ENCODE measurements at regions not wholly inside any gene's neighbourhood (a gene's known extent, or its start where the extent isn't known, plus 50 kb on each side); places are given as distances from the start of the nearest gene placed in this dataset.
"Not testable (repeated sequence)": the region's sequence is repeated elsewhere in the genome, so short reads cannot be mapped to it uniquely, and the experiment has no call there.

GRCh38 chr2:122244598-122245229 is 489.3 kb downstream of the TSN start:
- DNase-seq = no peak

DNA sequence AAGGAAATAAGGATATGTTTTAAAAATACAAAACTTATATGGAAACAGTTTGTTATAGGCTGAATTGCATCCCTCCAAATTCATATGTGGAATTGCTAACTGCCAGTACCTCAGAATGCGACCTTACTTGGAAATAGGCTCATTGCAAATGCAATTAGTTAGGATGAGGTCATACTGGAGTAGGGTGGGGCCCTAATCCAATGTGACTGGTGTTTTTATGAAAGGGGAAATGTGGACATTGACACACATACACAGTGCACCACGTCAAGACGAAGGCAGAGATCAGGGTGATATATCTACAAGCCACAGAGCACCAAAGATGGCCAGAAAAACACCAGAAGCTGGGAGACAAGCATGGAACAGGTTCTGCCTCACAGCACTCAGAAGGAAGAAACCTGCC is 494.2 kb downstream of the TSN start:
- DNase-seq = no peak

DNA sequence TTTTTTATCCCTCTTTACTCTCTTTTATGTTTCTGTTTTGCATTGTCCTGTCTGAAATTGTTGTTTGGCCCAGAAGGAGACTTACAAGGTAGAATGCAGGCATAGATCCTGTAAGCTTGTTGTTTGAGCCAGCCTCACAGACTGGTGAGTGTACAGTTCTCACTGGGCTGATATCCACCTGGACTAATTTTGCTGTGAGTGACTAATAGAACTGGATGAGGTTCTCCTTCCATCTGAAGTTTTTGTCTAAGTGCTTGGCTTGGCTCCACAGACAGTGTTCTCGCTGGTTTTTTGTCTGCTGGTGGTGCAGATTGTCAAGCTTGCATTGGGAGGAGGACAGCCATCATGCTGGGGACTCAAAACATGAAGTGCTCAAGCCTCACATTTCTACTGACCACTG is 495.7 kb downstream of the TSN start:
- no peak for DNase-seq

GRCh38 chr2:122251566-122251965 is 496.1 kb downstream of the TSN start:
- DNase-seq = no peak

DNA sequence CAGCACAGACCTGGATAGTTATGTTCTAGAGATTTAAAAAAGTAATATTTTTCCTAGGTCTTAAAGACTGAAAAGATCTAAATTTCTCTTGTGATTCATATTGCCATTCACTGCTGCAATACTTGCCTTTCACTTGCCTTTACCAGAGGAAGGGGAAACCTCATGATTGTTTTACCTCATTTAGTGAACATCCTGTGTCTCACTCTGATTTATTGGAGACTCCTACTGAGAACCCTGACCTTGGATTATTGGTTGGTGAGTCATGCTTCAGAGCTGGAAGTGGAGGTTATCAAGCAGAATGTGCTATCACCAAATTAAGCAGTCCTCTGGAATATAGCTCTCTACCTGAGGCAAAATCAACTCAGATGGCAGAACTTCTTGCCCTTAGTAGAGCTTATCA is 500.5 kb downstream of the TSN start:
- DNase-seq = no peak

GRCh38 chr2:122261911-122262310 is 506.5 kb downstream of the TSN start:
- no peak for DNase-seq

DNA sequence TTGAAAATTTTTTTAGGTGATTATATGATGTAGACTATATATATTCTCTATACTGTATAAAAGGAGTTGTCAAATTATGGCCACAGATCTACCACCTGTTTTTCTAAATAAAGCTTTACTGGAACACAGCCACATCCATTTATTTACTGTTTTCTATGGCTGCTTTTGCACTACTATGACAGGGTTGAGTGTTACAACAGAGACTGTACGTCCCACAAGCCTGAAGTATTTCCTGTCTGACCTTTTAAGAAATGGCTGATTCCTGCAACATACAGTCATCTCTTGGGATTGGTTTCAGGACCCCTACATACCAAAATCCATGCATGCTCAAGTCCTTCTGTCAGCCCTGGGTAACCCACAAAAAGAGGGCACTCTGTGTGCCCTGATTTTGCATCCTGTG is 508.3 kb downstream of the TSN start:
- no peak for DNase-seq

- no peak for DNase-seq
Observed at GRCh38 chr2:122266636-122267035, 511.2 kb downstream of the TSN start.

- DNase-seq = no peak
Observed at GRCh38 chr2:122267947-122268346, 512.5 kb downstream of the TSN start.

DNA sequence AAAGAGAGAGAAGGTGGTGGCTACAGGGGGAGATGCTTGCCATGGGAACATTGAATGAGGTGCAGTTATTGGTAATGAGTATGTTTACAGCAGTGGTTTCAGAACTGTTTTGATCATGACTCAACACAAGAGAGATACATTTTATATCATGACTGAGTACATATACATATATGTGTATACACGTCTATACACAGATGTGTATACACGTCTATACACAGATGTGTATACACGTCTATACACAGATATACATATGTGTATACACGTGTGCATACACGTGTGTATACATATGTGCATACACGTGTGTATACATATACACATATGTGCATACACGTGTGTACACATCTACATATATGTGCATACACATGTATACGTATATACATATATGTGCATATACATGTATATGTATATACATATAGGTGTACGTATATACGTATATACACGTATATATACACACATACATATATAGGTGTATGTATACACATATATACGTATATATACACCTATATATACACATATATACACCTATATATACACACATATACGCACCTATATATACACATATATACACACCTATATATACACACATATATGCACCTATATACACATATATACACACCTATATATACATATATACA is 518.5 kb downstream of the TSN start:
- DNase-seq = no peak

DNA sequence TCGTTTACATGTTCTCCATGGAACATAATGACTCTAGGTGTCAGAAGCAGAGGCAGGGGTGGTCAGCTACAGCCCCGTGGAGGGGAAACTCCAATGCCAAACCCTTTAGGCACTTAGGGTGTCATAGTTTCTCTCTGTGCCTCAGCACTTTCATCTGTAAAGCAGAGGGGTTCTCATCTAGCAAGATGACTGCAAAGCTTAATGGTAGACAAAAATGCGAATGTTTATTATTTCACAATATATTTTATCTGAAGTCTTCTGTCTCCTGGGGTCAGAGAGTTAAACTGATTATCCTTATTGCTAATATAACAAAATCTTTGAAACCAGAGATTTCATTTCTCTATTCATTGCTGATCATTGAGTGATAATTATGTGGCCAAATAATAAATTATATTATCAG is 522.5 kb downstream of the TSN start:
- DNase-seq = no peak

GRCh38 chr2:122300758-122301157 is 545.3 kb downstream of the TSN start:
- DNase-seq = no peak

GRCh38 chr2:122307763-122308162 is 552.3 kb downstream of the TSN start:
- DNase-seq = no peak

GRCh38 chr2:122315306-122315705 is 559.9 kb downstream of the TSN start:
- no peak for DNase-seq

DNA sequence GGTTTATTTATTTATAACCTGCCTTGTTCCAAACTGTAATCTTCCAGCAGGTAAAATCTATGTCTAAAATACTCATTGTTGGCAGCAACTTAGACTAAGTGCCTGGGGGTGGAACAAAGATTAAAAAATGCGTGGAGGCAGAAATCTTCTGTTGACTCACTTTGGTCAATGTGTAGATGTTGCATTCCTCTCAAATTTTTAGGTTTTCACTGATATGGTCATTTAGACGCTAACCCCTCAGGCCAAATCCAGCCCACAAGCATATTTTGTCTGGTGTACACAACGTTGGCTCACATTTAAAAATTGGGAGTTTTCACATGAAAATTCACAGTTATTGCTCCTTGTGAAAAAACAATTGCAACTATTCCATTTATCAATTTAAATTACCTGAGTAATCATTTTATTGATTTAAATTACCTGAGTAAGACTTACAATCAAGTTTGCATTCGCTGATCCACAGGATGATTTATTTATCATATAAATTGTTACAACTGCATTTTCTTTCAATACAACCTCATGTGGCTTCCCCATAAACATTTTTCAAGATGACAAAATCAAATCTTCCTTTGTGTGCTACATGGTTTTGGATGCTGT is 564.2 kb downstream of the TSN start:
- no peak for DNase-seq

GRCh38 chr2:122322815-122323214 is 567.4 kb downstream of the TSN start:
- DNase-seq = no peak

- DNase-seq = no peak
Observed at GRCh38 chr2:122323927-122324326, 568.5 kb downstream of the TSN start.

DNA sequence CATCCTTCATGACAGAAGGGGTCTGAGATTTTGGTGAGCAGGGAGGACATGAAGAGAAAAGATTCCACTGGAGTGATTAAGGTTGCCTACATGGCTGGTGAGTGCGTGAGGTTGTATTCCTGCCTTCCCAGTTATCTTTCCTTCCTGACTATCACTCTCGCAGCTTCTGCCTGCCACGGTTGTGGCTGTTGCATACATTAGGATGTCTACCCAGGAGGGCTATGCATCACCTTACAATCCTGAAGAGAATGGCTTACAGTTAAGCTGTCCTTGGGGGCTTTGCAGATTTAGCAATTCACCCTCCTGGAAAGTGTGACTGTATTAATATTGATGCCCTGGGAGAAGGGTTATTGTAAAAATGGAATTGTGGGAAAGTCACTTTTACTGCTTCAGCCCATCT is 571.0 kb downstream of the TSN start:
- DNase-seq = no peak

DNA sequence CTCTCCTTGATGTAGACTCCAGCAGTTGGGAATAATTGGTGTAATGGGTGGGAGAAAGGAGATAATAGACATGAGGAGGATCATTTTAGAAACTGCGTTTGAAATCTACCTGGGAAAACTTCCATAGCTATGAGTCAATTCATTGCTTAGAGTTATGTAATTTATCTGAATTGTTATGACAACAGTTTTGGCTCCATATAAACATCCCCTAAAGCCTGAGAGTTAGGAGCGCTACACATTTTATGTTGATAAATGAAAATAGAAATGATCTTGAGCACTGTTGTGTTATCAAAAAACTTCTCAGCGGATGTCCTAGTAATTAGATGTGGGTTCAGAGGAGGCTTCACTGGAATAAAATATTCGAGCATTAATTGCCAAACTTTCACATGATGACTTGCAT is 573.4 kb downstream of the TSN start:
- no peak for DNase-seq

DNA sequence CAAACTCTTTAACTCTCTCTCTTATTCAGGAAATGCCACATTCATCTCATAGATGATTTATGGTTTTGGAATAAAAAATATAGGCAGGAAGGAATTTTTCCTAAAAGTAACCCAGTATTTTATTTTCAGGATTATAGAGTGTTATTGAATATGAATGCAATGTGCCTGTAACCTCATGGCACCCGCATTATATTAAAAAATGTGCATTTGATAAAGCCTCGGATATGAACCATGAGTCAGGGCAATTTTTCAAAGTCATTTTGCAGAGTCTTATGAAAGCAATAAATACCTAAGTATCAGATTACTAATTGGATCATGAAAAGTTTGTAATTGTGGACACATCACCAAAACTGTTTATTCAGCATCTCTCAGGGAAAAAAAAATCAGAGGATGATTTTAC is 573.8 kb downstream of the TSN start:
- no peak for DNase-seq

- DNase-seq = no peak
Observed at GRCh38 chr2:122333932-122334331, 578.5 kb downstream of the TSN start.

DNA sequence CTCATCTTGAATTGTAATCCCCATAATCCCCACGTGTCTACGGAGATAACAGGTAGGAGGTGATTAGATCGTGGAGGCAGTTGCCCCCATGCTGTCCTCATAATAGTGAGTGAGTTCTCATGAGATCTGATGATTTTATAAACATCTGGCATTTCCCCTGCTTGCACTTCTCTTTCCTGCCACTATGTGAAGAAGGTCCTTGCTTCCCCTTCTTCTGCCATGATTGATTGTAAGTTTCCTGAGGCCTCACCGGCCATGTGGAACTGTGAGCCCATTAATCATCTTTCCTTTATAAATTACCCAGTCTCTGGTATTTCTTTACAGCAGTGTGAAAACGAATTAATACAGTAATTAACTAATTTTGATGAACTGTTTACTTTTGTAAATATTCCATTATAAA is 582.5 kb downstream of the TSN start:
- no peak for DNase-seq

GRCh38 chr2:122340246-122340645 is 584.8 kb downstream of the TSN start:
- DNase-seq = no peak

DNA sequence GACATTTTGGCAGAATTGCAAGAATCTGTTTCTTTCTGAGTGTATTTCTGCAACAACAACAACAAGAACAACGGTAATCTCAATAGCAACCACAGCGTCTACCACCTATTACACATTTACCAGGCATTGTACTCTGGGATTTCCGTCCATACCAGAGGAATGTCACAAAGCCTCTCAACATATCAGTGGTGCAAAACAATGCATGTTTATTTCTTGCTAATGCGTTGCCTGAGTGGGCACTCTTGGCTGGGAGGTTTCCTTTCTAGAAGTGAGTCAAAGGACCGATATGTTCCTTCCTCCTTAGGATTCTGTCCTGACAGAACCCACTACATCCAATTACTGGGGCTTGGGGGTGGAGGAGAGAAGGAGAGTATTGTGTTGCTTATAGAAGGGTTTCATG is 585.6 kb downstream of the TSN start:
- DNase-seq = no peak

DNA sequence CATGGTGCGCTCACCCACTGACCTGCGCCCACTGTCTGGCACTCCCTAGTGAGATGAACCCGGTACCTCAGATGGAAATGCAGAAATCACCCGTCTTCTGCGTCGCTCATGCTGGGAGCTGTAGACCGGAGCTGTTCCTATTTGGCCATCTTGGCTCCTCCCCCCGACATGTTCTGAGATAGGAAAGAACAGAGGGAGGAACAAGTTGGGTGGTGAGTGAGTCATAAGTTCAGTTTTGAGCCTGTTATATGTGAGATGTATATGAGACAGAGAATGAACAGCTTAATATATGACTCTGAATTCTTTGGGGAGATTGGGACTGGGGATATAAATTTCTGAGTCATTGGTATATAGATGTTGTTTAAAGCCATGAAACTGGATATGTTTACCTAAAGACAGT is 596.7 kb downstream of the TSN start:
- not testable (repeated sequence) for DNase-seq

Measured in CD4-positive, alpha-beta T cell treated with Interleukin-6 for 4 hours (primary cell).